ENCODE measurements at regions not wholly inside any gene's neighbourhood (a gene's known extent, or its start where the extent isn't known, plus 50 kb on each side); places are given as distances from the start of the nearest gene placed in this dataset.

DNA sequence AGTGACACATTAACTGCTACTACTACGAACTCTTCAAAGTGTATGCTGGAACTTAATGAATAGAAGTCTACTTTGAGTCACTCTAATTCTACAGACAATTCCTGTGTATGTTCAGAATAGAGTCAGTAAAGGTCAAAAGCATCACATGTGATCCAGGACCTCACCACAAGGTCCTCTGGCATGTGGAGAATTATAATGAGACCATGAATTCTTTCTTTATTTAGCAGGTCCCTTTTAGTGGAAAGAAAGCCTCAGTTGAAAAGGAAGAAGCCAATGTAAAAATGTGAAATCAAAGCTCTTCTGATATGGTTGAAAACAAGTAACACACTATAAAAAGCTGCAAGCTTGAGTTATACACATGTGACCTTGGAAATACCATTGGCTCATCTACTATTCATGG lies 1612.1 kb upstream of the GOT2 start:
- no peaks in the 10 kb centered on the region for H3K79me2 ChIP-seq (ENCODE audit: insufficient read depth, low read length)
- TF ChIP-seq, protein P1, sequence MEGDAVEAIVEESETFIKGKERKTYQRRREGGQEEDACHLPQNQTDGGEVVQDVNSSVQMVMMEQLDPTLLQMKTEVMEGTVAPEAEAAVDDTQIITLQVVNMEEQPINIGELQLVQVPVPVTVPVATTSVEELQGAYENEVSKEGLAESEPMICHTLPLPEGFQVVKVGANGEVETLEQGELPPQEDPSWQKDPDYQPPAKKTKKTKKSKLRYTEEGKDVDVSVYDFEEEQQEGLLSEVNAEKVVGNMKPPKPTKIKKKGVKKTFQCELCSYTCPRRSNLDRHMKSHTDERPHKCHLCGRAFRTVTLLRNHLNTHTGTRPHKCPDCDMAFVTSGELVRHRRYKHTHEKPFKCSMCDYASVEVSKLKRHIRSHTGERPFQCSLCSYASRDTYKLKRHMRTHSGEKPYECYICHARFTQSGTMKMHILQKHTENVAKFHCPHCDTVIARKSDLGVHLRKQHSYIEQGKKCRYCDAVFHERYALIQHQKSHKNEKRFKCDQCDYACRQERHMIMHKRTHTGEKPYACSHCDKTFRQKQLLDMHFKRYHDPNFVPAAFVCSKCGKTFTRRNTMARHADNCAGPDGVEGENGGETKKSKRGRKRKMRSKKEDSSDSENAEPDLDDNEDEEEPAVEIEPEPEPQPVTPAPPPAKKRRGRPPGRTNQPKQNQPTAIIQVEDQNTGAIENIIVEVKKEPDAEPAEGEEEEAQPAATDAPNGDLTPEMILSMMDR (IDR thresholded peaks at IDR 0.05; ENCODE audit: extremely low read depth, low read depth, low read length) = no peak
- no peaks in the 10 kb centered on the region for H3K36me3 ChIP-seq (ENCODE audit: insufficient read depth, low read length)
- H3K4me2 ChIP-seq (ENCODE audit: insufficient read depth, low read length) = no peak overlapping the region
- no peaks in the 10 kb centered on the region for H3K27me3 ChIP-seq (ENCODE audit: insufficient read depth, low read length)
- H3K27ac ChIP-seq (ENCODE audit: low read depth, low read length) = no peak overlapping the region
- H2AFZ ChIP-seq (ENCODE audit: low read length) = no peak overlapping the region
- no peak overlapping the region for H3K4me3 ChIP-seq (ENCODE audit: insufficient read depth, low read length)
- no peaks in the 10 kb centered on the region for H3K4me1 ChIP-seq (ENCODE audit: insufficient read depth, low read length)
- H3K9me3 ChIP-seq (ENCODE audit: low read depth, low read length) = no peaks in the 10 kb centered on the region
- no peaks in the 10 kb centered on the region for H4K20me1 ChIP-seq (ENCODE audit: insufficient read depth, low read length)
- DNase-seq (ENCODE audit: insufficient read length, low spot score, missing footprints) = no peak

DNA sequence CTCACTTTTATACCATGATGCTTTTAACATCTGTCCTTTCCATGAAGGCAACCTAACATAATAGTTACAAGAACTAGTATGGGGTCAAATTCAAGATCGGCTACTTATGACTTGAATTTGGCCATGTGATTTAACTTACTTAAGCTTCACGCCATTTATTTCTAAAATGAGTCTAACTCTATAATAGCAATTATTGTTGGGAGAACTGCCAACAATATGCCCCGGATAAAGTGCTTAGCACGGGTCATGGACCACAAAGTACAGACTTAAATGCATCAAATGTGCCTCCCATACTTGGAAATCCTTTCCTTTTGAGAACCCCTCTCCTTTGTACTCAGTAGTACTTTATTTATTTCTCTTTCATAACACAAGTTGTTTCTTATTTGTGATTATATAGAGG lies 1603.6 kb upstream of the GOT2 start:
- Histone ChIP-seq H3K27ac (ENCODE audit: low read depth, low read length) (no peak overlapping the region), H3K79me2 (ENCODE audit: insufficient read depth, low read length) (no peaks in the 10 kb centered on the region), H3K36me3 (ENCODE audit: insufficient read depth, low read length) (no peaks in the 10 kb centered on the region), H3K4me2 (ENCODE audit: insufficient read depth, low read length) (no peak overlapping the region), H4K20me1 (ENCODE audit: insufficient read depth, low read length) (no peaks in the 10 kb centered on the region), H3K4me1 (ENCODE audit: insufficient read depth, low read length) (no peaks in the 10 kb centered on the region), H3K9me3 (ENCODE audit: low read depth, low read length) (no peaks in the 10 kb centered on the region), H2AFZ (ENCODE audit: low read length) (no peak overlapping the region), H3K27me3 (ENCODE audit: insufficient read depth, low read length) (no peaks in the 10 kb centered on the region), H3K4me3 (ENCODE audit: insufficient read depth, low read length) (no peak overlapping the region)
- TF ChIP-seq, protein P1 (IDR thresholded peaks at IDR 0.05; ENCODE audit: extremely low read depth, low read depth, low read length) = no peak
- no peak for DNase-seq (ENCODE audit: insufficient read length, low spot score, missing footprints)

DNA sequence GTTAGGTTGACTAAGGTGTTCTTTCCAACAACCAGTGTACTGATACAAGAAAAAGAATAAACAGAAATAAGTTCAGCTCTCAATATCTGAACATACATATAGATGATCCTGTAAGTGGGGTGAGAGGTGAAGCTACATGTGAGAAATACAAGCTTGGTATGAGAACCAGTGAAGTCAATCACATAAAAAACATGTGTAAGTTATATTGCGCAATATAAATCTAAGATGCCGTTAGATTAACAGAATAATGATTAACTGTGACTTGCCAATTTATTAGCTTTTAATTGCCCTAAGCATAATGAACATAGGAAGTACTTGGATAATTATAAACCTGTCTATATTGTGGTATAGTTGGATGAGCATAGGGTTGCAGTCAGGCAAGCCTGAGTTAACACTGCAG lies 1597.1 kb upstream of the GOT2 start:
- Histone ChIP-seq H3K36me3 (ENCODE audit: insufficient read depth, low read length) (no peaks in the 10 kb centered on the region), H4K20me1 (ENCODE audit: insufficient read depth, low read length) (no peaks in the 10 kb centered on the region), H3K4me1 (ENCODE audit: insufficient read depth, low read length) (no peaks in the 10 kb centered on the region), H3K27me3 (ENCODE audit: insufficient read depth, low read length) (no peaks in the 10 kb centered on the region), H3K79me2 (ENCODE audit: insufficient read depth, low read length) (no peaks in the 10 kb centered on the region), H3K4me2 (ENCODE audit: insufficient read depth, low read length) (no peak overlapping the region), H3K27ac (ENCODE audit: low read depth, low read length) (no peak overlapping the region), H3K9me3 (ENCODE audit: low read depth, low read length) (no peaks in the 10 kb centered on the region), H3K4me3 (ENCODE audit: insufficient read depth, low read length) (no peak overlapping the region), H2AFZ (ENCODE audit: low read length) (no peak overlapping the region)
- no peak for DNase-seq (ENCODE audit: insufficient read length, low spot score, missing footprints)
- TF ChIP-seq, protein P1 (IDR thresholded peaks at IDR 0.05; ENCODE audit: extremely low read depth, low read depth, low read length) = no peak

DNA sequence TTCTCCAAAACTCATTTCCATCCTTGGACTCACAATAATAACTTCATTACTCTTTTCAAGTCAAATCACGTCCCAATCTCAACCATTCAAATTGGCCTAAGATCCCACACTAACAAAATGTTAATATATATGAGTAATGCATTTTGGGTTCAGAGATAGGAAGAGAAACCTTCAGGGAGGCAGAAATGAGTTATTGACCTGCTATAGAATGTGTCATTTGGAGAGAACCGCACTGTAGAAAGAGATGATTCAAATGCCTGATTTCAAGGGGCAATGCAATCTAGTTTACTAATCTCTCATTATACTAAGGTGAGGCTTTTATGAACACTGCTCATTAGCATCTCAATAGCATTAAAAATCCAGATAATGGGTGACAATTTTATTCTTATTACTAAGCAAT lies 1595.0 kb upstream of the GOT2 start:
- H3K79me2 ChIP-seq (ENCODE audit: insufficient read depth, low read length) = no peaks in the 10 kb centered on the region
- no peaks in the 10 kb centered on the region for H3K36me3 ChIP-seq (ENCODE audit: insufficient read depth, low read length)
- H4K20me1 ChIP-seq (ENCODE audit: insufficient read depth, low read length) = no peaks in the 10 kb centered on the region
- H3K27ac ChIP-seq (ENCODE audit: low read depth, low read length) = no peak overlapping the region
- H3K4me1 ChIP-seq (ENCODE audit: insufficient read depth, low read length) = no peaks in the 10 kb centered on the region
- no peak for DNase-seq (ENCODE audit: insufficient read length, low spot score, missing footprints)
- no peaks in the 10 kb centered on the region for H3K9me3 ChIP-seq (ENCODE audit: low read depth, low read length)
- H3K4me2 ChIP-seq (ENCODE audit: insufficient read depth, low read length) = no peak overlapping the region
- TF ChIP-seq, protein P1 (IDR thresholded peaks at IDR 0.05; ENCODE audit: extremely low read depth, low read depth, low read length) = no peak
- no peak overlapping the region for H3K4me3 ChIP-seq (ENCODE audit: insufficient read depth, low read length)
- H3K27me3 ChIP-seq (ENCODE audit: insufficient read depth, low read length) = no peaks in the 10 kb centered on the region
- no peak overlapping the region for H2AFZ ChIP-seq (ENCODE audit: low read length)
